H9 (cell line): ENCODE measurements at regions not wholly inside any gene's neighbourhood (a gene's known extent, or its start where the extent isn't known, plus 50 kb on each side); places are given as distances from the start of the nearest gene placed in this dataset.

ENCODE experiments used
- DNase-seq: peaks from one replicate; pipeline ENCODE4 v3.0.0-alpha.2; 2017
- H2AFZ ChIP-seq: one replicate; pipeline ENCODE4 v1.6.1; 2013; ENCODE audit warnings: mild to moderate bottlenecking, low read length, control low read depth, moderate library complexity
- H2AK5ac ChIP-seq: 2 replicates; pipeline ENCODE4 v1.6.1; 2013; ENCODE audit warnings: low read length, control low read depth, mixed read lengths; ENCODE audit not compliant: insufficient read length
- H2BK120ac ChIP-seq: one replicate; pipeline ENCODE4 v1.6.1; 2013; ENCODE audit warnings: low read depth, mild to moderate bottlenecking, low read length, control low read depth, inconsistent platforms; ENCODE audit not compliant: poor library complexity, severe bottlenecking
- H2BK12ac ChIP-seq: 2 replicates; pipeline ENCODE4 v1.6.1; 2013; ENCODE audit warnings: low read length, control low read depth, mixed read lengths, low read depth; ENCODE audit not compliant: insufficient read length
- H2BK15ac ChIP-seq: 2 replicates; pipeline ENCODE4 v1.6.1; 2013; ENCODE audit warnings: low read depth, low read length, control low read depth
- H2BK20ac ChIP-seq: one replicate; pipeline ENCODE4 v1.6.1; 2013; ENCODE audit warnings: low read depth, mild to moderate bottlenecking, low read length, control low read depth, inconsistent platforms; ENCODE audit not compliant: poor library complexity, severe bottlenecking
- H2BK5ac ChIP-seq: 2 replicates; pipeline ENCODE4 v1.6.1; 2013; ENCODE audit warnings: low read length, control low read depth, mixed read lengths; ENCODE audit not compliant: insufficient read length
- H3K14ac ChIP-seq: 2 replicates; pipeline ENCODE4 v1.6.1; 2013; ENCODE audit warnings: low read length, control low read depth; ENCODE audit not compliant: insufficient read depth
- H3K18ac ChIP-seq: 2 replicates; pipeline ENCODE4 v1.6.1; 2013; ENCODE audit warnings: low read depth, mild to moderate bottlenecking, mixed read lengths, low read length, control low read depth; ENCODE audit not compliant: insufficient read length
- H3K23ac ChIP-seq: 2 replicates; pipeline ENCODE4 v1.6.1; 2013; ENCODE audit warnings: low read length, control low read depth, mixed read lengths, low read depth; ENCODE audit not compliant: insufficient read length
- H3K23me2 ChIP-seq: 2 replicates; pipeline ENCODE4 v1.6.1; 2013; ENCODE audit warnings: low read depth, mild to moderate bottlenecking, mixed read lengths, low read length, control low read depth; ENCODE audit not compliant: insufficient read length, poor library complexity, severe bottlenecking
- H3K27ac ChIP-seq: 2 replicates; pipeline ENCODE4 v1.5.1; 2013; ENCODE audit warnings: low read length, control low read depth, mixed read lengths, low read depth; ENCODE audit not compliant: insufficient read length
- H3K27me3 ChIP-seq: 2 replicates; pipeline ENCODE4 v1.6.1; 2013; ENCODE audit warnings: low read length, control low read depth, inconsistent platforms; ENCODE audit not compliant: insufficient read depth
- H3K4ac ChIP-seq: 2 replicates; pipeline ENCODE4 v1.6.1; 2013; ENCODE audit warnings: low read depth, mild to moderate bottlenecking, control low read depth, inconsistent platforms, low read length, moderate library complexity
- H3K4me1 ChIP-seq: 2 replicates; pipeline ENCODE4 v1.6.1; 2013; ENCODE audit warnings: low read length, control low read depth, inconsistent platforms; ENCODE audit not compliant: insufficient read depth
- H3K4me2 ChIP-seq: 2 replicates; pipeline ENCODE4 v1.6.1; 2013; ENCODE audit warnings: low read length, control low read depth, mixed read lengths; ENCODE audit not compliant: insufficient read length, insufficient read depth
- H3K56ac ChIP-seq: 2 replicates; pipeline ENCODE4 v1.6.1; 2013; ENCODE audit warnings: low read depth, mild to moderate bottlenecking, mixed read lengths, low read length, control low read depth; ENCODE audit not compliant: insufficient read length
- H3K79me1 ChIP-seq: 2 replicates; pipeline ENCODE4 v1.6.1; 2013; ENCODE audit warnings: low read depth, mild to moderate bottlenecking, moderate library complexity, low read length, control low read depth, inconsistent platforms; ENCODE audit not compliant: insufficient read depth, poor library complexity, severe bottlenecking
- H3K79me2 ChIP-seq: 2 replicates; pipeline ENCODE4 v1.6.1; 2013; ENCODE audit warnings: low read length, control low read depth, inconsistent platforms; ENCODE audit not compliant: insufficient read depth
- H3K9ac ChIP-seq: 2 replicates; pipeline ENCODE4 v1.6.1; 2013; ENCODE audit warnings: low read length, control low read depth, mixed read lengths; ENCODE audit not compliant: insufficient read length; ENCODE audit errors: extremely low read depth
- H3K9me3 ChIP-seq: one replicate; pipeline ENCODE4 v1.6.1; 2013; ENCODE audit warnings: low read depth, low read length, inconsistent platforms; ENCODE audit not compliant: control insufficient read depth
- H3T11ph ChIP-seq: one replicate; pipeline ENCODE4 v1.6.1; 2013; ENCODE audit warnings: mild to moderate bottlenecking, low read length, control low read depth, inconsistent platforms
- H4K20me1 ChIP-seq: one replicate; pipeline ENCODE4 v1.6.1; 2013; ENCODE audit not compliant: control insufficient read depth, insufficient read length, insufficient read depth
- H4K5ac ChIP-seq: 2 replicates; pipeline ENCODE4 v1.6.1; 2013; ENCODE audit warnings: low read depth, mild to moderate bottlenecking, mixed read lengths, low read length, control low read depth; ENCODE audit not compliant: insufficient read length
- H4K8ac ChIP-seq: replicated peaks from 2 replicates; pipeline ENCODE4 v1.6.1; 2013; ENCODE audit warnings: low read length, control low read depth, mixed read lengths, low read depth; ENCODE audit not compliant: insufficient read length
- H4K91ac ChIP-seq: 2 replicates; pipeline ENCODE4 v1.6.1; 2013; ENCODE audit warnings: low read depth, mild to moderate bottlenecking, moderate library complexity, mixed read lengths, low read length, control low read depth; ENCODE audit not compliant: insufficient read length
- H3K27ac Mint-ChIP-seq, 3 experiments: 2 replicates in 2 of 3; 3 replicates in 1 of 3; pipeline ENCODE4 v1.8.0; 2020 to 2021; ENCODE audit warnings: mixed read lengths in 3 of 3, mild to moderate bottlenecking in 1 of 3, moderate library complexity in 1 of 3
- H3K27me3 Mint-ChIP-seq: 2 replicates; pipeline ENCODE4 v1.8.0; 2021; ENCODE audit warnings: low read depth, mild to moderate bottlenecking, moderate library complexity, mixed read lengths
- H3K36me3 Mint-ChIP-seq, 3 experiments: 2 replicates in 2 of 3; 3 replicates in 1 of 3; pipeline ENCODE4 v1.8.0; 2020 to 2021; ENCODE audit warnings: low read depth in 3 of 3, mixed read lengths in 3 of 3; ENCODE audit not compliant: insufficient read depth in 1 of 3
- H3K4me1 Mint-ChIP-seq, 2 experiments: 2 replicates each; pipeline ENCODE4 v1.8.0; 2020; ENCODE audit warnings: mixed read lengths in 2 of 2
- H3K4me3 Mint-ChIP-seq, 2 experiments: 2 replicates in 1 of 2; 3 replicates in 1 of 2; pipeline ENCODE4 v1.8.0; 2020 to 2021; ENCODE audit warnings: mild to moderate bottlenecking in 2 of 2, mixed read lengths in 2 of 2, moderate library complexity in 1 of 2
- H3K9me3 Mint-ChIP-seq, 2 experiments: 2 replicates in 1 of 2; 3 replicates in 1 of 2; pipeline ENCODE4 v1.8.0; 2020; ENCODE audit warnings: mild to moderate bottlenecking in 2 of 2, mixed read lengths in 2 of 2, moderate library complexity in 1 of 2
- WGBS: extraction: QIAGEN DNeasy Blood & Tissue Kit; methylation state at CpG from one replicate; pipeline ENCODE4 v1.1.7; 2013; ENCODE audit warnings: missing lambda C conversion rate, low lambda C conversion rate, mixed read lengths; ENCODE audit not compliant: insufficient read length; ENCODE audit errors: extremely low coverage; 5-methylcytosine and 5-hydroxymethylcytosine counted together
- TF ChIP-seq, protein P1 (sequence below): fragments of 200-600 bp; sonication (generic); conservative IDR thresholded peaks from 3 replicates; pipeline ENCODE4 v1.8.0; 2021; ENCODE audit warnings: antibody characterized with exemption, mild to moderate bottlenecking

DNA sequence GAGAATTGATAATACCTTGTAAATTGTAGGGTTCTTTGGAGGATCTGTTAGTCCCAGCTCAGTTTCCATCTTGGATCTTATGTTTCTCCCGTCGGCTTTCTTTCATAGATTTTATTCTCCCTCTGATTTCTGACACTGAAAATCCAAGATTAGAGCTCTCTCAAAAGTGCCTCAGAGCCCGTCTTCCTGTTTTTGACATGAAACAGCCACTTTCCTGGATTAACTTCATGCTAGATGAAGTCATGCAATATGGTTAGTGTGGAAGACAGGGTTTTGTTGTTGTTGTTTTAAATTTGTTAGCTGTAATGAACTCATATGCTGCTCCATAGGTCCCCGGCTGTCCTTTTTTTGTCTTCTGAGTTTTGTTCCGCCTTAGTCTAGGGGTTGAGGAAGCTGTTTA is 51.6 kb upstream of the ZFR start:
- H4K91ac ChIP-seq = no peak overlapping the region
- no peak overlapping the region for H3K4ac ChIP-seq
- H3K56ac ChIP-seq = no peak overlapping the region
- TF ChIP-seq, protein P1, sequence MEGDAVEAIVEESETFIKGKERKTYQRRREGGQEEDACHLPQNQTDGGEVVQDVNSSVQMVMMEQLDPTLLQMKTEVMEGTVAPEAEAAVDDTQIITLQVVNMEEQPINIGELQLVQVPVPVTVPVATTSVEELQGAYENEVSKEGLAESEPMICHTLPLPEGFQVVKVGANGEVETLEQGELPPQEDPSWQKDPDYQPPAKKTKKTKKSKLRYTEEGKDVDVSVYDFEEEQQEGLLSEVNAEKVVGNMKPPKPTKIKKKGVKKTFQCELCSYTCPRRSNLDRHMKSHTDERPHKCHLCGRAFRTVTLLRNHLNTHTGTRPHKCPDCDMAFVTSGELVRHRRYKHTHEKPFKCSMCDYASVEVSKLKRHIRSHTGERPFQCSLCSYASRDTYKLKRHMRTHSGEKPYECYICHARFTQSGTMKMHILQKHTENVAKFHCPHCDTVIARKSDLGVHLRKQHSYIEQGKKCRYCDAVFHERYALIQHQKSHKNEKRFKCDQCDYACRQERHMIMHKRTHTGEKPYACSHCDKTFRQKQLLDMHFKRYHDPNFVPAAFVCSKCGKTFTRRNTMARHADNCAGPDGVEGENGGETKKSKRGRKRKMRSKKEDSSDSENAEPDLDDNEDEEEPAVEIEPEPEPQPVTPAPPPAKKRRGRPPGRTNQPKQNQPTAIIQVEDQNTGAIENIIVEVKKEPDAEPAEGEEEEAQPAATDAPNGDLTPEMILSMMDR = no peak
- Mint-ChIP-seq H3K27me3 (peaks cover 50% of the 10 kb centered on the region), H3K9me3 (no peaks in the 10 kb centered on the region), H3K36me3 (no peaks in the 10 kb centered on the region), H3K4me1 (peaks cover 15 to 17% of the 10 kb centered on the region in 2 experiments), H3K27ac (no peak overlapping the region), H3K4me3 (no peak overlapping the region)
- H3K18ac ChIP-seq = no peak overlapping the region
- no peaks in the 10 kb centered on the region for H3K9me3 ChIP-seq
- no peak overlapping the region for H2BK12ac ChIP-seq
- H4K20me1 ChIP-seq = no peaks in the 10 kb centered on the region
- H3K79me1 ChIP-seq = no peaks in the 10 kb centered on the region
- H3K23ac ChIP-seq = no peak overlapping the region
- H3K4me2 ChIP-seq = no peak overlapping the region
- no peak overlapping the region for H3K14ac ChIP-seq
- no peak overlapping the region for H3K9ac ChIP-seq
- no peak overlapping the region for H2BK120ac ChIP-seq
- peaks cover under 1% of the 10 kb centered on the region for H3K23me2 ChIP-seq
- H3K79me2 ChIP-seq = no peaks in the 10 kb centered on the region
- H4K5ac ChIP-seq = no peak overlapping the region
- no peak overlapping the region for H2AFZ ChIP-seq
- no peak for DNase-seq
- no CpG with 5 or more reads among the region's 5 CpGs for WGBS
- H3K27me3 ChIP-seq = no peaks in the 10 kb centered on the region; the same call in 1 of the 2 replicates
- H3K4me1 ChIP-seq = no peaks in the 10 kb centered on the region; the same call in 1 of the 2 replicates
- H3K27ac ChIP-seq = no peak overlapping the region
- no peak overlapping the region for H2AK5ac ChIP-seq
- H2BK20ac ChIP-seq = no peak overlapping the region
- no peak overlapping the region for H4K8ac ChIP-seq
- H3T11ph ChIP-seq = no peak overlapping the region
- no peak overlapping the region for H2BK5ac ChIP-seq
- H2BK15ac ChIP-seq = no peak overlapping the region
